8988T (cell line): ENCODE measurements at regions not wholly inside any gene's neighbourhood (a gene's known extent, or its start where the extent isn't known, plus 50 kb on each side); places are given as distances from the start of the nearest gene placed in this dataset.

Experiments used
- DNase-seq: peaks from one replicate; pipeline ENCODE4 v3.0.0; 2011

DNA sequence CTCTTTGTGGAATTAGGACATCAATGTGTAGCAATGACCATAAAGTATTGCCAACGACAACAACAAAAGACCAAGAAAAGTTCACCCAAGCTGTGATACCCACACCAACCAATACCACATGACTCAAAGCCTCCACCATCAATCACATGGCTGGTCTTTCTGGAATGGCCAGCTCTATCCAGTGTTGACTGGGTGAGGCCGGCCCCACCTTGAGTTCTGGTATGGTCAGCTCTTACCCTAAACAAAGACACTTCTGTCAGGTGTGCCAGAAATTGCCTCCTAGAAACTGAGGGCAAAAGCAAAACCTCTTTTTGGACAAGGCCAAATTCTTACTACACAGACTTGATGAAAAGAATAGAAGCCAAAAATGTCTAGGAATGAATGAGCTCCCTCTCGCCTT is 331.5 kb downstream of the ZNF608 start:
- no peak for DNase-seq

DNA sequence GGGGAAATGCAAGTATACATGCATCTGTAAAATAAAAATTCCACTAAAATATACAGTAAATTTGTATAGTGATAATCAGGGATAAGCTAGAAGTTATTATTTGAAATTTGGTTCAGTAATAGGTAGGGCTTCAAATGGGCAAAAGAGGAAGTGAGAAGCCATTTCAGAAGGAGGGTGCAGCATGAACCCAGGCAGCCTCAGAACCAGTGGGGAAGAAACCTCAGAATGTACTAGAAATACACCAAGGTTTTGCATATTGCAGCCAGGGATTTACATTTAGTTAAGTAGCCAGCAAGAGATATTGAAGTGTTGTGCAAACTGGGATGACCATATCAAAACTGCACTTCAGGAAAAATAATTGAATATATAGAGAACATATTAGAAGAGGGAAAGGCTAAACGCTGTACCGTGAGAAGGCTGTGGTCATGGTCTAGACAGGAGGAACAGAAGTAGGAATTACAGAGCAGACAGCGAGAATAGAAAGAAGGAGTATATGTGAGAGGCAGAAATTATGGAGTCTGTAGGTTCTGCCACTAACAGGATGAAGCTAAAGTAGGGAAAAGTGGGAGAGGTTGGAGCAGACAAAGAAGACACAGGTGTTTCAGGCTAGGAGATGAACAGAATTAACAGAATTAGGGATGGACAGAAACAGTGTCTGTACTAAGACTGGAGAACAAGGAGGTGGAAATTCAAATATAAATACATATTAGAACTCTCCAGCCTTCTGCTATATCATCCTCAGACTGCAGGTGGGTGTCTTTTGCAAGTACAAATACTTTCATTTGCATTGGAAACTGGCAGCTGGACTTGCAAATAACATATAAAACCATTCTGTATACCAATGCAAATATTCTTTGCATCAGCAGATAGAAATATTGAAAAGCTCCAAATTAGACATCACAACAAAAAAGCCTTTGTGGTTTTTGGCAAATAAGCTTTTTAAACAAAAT is 335.6 kb downstream of the ZNF608 start:
- no peak for DNase-seq

DNA sequence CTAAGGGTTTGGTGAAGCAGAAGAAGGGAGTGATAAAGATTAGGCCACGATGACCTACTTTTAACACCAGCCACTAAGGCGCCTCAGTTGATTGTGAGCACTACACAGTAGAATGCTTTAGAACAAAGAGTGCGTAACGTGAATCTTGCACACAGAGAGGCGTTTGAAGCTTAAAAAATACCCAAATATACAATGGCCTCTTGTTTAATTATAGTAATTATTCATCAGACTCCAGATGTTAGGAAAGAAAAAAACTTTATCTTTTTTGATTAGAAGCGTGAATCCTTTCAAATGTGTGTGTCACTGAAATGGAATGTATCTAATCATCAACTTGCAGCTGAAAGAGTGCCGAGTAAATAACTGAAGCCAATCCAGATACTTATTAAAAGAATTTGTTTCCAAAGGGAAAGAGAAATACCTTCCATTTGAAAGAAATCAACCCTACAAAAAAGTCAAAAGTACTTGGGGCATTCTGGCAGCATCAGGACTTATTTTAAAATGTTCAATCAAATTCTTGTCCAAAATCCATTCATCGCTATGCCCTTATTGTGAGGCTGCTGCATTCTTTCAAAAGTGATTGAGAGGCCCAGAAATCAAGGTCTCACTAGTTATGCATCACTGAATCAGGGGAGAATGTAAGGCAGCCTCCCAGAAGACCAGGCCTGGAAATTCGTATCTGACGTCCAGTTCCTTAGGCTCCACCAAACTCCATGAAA is 337.5 kb downstream of the ZNF608 start:
- no peak for DNase-seq

DNA sequence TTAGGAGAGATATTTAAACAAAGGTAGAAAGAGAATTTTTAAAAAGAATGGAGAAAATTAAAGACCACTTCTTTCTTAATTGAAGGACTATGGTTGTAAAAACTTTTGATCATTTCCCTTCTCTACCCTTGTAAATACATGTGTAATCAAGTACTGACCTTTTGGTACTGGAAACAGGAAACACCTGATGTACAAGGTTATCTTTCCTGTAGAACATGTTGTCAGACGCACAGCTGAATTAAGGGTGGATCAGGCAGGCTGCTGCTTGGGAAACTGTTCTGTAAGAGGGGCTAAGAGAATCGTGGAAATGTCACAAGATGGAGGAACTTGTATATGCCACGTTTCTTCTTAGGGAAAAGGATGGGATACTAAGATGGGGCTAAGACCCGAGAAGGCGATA is 341.6 kb downstream of the ZNF608 start:
- DNase-seq, result no peak

DNA sequence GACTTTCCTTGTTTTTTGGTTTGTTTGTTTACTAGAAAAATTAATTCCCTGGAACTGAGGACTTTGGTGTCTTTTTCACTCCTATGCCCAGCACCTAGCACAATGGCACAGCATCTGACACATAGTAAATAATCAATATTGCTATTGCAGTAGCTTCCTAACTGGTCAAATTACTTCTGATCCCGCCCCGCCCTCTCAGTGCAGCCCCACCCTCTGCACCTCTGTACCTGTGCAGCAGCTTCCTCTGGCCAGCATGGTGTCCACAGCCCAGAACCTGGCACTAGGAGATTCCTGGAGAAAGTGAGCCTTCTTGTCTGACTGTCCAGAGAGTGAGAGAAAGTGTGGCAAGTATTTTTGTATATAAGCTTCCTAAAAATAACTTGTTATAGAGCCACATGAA is 343.2 kb downstream of the ZNF608 start:
- no peak for DNase-seq

DNA sequence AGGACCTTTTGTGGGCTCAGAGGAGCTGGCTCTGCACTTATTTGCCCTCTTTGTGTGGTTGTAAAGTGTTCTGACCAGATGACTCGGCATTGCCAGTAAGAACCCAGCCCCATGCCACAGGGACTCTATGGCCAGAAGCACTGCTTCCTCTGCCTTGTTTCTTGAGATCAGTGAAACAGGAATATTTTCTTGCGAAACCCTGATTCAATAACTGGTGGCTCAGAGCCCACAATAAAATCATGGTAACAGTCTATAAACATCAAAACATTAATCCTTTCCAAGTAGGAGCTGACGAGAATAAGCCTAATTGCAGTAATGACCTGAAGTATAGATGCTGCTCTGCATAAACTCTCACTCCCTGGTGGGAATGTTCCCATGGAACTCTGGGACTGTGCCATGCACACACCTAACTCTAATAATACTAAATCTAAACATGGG is 344.3 kb downstream of the ZNF608 start:
- no peak for DNase-seq

DNA sequence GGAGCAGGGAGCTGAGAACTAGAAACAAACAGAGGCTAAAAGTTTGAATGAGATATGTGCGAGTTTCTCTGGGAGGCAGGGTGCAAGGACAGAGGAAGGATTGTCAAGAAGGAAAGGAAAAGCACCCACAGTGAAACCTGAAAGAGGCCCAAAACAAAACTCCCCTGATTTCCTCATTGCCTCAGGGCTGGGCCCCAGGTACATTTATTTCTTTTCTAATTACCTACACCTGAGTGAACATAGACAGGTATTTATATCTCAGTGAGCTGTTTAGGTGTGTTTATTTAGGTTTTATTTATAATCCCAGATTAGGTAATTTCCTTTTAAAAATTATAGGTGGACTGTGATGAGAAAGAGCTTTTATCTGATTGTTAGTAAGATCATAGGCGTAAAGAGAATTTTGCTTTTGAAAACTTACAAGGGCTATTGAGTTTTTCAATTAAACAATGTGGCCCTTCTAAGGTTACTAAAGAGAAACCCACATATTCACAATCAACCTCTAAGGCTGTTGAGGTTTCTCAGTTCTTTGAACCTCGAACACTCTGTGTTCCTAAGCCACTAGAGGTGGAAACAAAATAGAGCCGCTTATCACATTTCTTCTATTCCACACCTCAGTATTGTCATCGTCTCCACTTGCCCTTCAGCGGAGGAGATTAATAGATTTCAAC is 344.8 kb downstream of the ZNF608 start:
- no peak for DNase-seq

DNA sequence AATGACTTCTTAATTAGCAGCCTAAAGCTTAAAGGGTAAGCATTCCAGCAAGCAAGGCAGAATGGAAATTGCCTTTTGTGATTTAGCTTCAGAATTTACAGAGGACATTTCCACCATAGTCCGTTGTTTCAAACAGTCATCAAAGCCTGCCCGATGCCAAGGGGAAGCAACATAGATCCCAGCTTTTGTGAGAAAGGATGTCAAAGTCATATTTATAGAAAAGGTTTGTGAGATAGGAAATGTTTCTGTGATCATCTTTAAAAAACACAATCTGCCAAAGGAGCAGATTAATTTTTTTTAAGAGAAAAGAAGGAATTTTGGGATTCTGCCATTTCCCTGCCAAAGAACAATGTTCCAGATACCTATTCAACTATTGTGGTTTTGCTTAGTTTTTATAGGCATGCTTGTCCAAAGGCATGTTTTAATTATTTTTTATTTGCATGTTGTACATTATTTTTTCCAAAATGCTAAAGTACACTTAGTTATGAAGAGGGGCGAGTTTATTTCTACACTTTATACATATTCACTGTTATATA is 346.9 kb downstream of the ZNF608 start:
- no peak for DNase-seq

DNA sequence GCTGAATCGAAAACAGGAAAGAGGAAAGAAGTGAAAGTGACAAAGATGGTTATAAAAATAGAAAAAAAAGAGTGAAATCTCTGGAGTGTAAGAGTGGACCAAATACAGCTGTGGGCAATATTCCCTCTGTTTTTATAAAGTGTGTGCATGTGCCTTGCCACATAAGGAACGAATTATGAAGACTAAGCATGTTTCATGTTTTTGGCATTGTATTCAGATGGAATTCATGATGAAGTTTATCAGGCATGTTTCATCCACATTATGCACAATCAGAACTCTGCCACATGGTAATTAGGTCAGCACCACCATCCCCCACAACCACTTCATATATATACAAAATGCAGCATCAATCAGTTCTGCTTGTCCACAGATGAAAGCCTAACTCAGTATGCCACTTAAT is 348.0 kb downstream of the ZNF608 start:
- no peak for DNase-seq

DNA sequence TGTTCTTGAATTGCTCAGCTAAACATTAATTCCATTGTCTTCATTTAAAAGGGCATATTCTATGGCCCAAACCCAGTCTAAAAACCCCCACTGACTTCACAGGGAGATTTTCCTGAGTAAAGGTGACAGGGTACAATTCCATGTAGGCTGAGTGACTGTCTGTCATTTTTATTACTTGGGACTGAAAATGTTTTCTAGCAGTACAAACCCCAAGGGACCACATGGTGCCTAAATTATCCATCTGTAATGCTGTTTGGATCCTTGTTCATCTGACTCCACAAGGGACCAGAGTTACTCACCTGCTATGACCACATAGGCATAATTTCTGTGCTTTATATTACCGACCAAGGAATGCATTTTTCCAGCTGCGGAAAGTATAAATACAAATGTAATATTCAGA is 349.1 kb downstream of the ZNF608 start:
- DNase-seq, result no peak

DNA sequence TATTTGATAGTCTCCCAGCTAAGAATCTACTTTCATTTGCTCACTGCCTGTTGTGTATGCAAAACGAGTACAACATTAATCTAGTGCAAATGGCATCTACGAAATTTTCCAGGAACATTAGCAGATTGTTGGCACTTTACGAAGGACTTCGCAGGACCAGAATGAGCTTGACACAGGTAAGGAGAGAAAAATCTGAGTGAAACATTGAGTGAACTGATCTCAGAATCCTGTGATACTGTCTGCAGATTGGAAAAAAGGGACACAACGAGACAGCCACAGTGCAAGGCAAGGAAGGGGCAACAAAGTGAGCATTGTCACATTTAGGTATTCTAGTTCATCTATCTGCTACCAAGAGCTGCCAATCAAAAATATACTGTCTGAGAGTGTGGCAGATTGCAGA is 350.5 kb downstream of the ZNF608 start:
- no peak for DNase-seq

DNA sequence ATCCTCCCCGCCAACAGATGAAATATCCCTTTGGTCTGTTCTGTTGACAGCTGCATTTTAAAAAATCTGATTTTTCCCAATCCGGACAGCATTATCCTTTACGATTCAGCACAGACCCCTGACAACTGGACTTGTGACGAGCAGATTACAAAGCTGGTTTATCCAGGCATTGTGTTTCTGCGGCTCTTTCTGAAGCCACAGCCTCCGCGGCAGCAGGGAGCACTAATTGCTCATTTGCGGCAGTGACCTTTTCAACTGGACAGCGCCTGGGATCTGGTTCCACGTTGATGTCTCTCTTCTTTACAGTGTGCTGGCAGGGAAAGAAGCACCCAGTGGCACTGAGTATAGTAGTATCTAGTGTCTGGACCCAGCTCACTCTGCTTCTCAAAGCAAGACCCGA is 351.2 kb downstream of the ZNF608 start:
- no peak for DNase-seq

DNA sequence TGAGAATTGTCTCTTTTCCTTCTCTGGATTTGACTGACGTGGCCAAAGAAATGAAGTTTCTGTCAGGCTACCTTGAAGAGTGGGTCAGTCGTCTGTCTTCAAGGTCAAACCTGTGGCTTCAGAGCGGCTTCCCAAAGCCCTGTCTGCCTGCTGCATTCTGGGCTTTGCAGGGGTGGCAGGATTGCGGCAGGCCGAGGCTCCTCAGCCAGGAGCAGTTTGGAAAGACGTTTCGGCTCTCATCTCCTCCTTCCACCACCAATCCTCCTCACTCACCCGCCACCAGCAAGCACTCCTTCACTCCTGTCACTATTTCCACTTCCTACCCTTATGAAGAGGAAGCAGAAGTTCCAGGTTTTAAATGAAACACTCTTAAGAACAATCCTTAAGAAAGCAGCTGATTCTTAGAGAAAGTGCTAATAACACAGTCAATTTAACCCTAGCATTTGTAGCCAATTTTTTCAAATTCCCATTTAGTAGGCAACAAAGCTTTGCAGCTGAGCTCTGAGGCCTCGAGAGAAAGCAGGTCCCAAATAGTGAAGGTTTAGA is 351.7 kb downstream of the ZNF608 start:
- no peak for DNase-seq

DNA sequence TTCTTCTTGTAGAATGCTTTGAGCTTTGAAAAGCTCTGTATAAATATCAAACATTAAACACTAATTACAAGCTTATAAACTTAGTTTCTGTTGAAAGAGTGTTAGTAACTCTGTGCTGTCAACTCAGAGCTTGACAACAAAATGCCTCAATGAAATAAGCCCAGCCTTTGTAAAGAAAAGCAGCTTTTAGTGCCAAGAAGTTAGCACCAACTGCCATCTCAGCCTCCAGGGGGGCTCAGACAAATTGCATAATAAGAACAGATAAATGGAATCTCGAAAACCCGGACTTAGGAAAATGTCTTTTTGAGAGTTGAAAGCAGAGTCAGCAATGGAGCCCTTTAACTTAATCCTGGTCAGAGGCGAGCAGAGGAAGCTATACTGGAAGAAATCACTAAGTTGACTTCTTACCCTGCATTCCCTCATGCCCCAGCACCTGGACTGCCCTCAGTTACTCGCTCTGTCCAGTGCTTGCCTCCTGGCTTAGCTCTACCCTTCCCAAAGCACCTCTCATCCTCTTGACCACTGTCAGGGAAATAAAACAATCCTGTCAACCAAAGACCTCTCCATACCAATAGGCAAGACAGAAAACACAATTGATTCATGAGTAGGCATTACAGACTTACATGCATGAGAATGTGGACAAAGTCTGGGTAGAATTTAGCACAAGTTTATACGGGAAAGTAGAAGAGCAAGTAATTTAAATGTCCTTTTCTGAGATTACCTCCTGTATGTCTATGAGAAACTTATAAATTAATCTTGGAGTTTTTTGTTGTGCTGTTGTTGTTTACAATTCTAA is 352.7 kb downstream of the ZNF608 start:
- no peak for DNase-seq

DNA sequence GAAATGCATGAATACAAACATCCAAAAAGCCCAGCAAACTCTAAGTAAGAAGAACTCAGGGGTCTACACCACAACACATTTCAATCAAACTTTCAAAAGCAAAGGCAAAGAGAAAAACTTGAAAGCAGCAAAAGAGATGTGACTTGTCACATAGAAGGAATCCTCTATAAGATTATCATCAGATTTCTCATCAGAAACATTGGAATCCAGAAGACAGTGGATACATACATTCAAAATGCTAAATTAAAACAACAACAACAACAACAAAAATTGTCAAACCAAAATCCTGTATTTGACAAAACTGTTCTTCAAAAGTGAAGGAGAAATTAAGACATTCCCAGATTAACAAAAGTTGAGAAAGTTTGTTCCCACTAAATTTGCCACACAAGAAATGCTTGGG is 362.7 kb downstream of the ZNF608 start:
- no peak for DNase-seq

DNA sequence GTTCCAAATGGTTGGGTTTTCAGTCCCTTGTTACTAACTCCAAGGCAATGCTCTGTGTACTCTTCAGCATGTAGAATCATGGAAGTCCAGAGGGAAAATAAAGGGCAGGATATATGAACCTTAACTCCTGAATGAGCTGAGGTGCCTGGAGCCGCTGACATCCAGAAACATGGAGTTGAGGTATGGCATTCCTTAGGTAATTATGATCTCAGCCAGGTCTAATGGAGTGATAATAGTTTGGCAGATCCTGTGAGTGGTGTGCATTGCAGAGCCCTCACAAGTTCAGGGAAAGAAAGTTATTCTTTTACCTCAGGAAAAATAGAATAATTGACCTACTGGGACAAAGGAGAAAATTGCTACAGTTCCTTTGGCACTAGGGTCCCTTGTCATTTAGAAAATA is 369.1 kb downstream of the ZNF608 start:
- DNase-seq, result no peak

DNA sequence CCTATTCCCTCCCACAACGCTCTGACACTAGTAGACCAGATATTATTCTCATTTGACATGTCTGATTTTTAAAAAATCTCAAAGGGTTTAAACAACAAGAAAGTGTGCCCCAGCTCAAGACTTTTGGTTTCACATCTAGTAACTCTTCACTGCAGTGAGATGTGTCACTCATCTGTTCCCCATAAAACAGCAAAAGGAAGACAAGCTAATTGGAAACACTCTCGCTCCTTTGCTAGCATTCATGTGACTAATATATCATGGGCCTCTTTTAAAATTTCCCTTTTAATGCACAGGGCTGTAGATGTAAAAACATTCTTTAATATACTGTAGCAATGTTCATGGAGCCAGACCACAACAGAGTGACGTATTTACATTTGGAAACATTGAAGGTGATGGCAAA is 372.6 kb downstream of the ZNF608 start:
- no peak for DNase-seq

DNA sequence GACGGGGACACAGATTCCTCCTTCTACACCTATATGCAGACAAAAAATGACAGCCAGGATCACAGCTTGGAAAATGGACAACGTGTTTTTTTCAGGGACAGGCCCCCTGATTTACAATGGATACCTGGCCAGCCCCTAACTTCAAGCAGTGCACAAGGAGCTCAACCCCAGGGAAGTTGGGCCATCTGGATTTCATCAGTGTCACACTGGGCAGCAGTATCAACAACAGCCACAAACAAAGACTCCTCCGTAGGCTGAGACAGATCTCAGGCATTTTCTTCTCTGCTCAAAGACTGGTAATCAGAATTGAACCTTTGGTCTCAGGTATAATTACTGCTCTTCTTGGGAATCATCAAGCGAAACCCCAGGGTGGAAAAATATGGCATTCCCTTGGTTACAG is 374.0 kb downstream of the ZNF608 start:
- no peak for DNase-seq

DNA sequence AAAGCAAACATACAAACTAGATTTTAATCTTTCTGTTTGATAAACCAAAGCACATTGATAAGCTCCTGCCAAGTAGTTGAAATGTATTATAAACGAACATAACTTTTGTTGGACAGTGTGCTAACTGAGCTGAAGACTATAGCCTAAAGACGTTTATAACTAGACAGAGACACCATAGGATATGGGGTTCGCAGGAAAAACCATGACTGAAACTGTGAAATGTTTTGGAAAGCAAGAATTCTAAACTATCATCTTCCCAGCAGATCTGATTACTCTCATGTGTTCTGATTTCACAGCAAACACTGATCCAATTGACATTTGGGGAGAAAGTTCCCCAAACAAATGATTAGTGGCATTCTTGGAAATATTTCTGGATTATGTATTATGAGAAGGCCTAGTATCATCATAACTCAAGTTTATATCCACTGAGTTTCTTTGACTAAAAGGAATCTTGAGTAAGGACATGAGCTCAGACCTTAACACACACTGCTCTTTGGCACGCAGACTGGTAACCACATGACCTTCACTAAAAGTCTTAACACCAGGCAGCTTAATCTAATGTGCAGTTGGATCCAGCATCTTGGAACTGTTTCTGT is 375.2 kb downstream of the ZNF608 start:
- no peak for DNase-seq

DNA sequence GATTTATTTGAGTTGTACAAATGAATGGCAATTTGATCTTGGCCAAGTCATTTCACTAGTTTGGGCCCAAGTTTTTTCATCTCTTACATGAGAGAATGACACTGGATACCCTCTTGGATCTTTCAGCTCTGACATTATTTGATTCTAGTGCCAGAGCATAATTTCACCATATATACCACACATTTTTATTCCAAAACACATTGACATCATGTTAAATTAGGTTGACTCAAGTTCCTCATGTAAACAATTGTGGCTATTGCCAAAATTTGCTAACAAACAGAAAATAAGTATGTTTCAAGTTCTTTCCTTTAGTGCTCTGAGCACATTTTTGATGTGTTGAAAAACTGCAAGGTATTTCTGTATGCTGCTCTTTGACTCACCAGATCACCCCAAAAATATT is 375.8 kb downstream of the ZNF608 start:
- no peak for DNase-seq

DNA sequence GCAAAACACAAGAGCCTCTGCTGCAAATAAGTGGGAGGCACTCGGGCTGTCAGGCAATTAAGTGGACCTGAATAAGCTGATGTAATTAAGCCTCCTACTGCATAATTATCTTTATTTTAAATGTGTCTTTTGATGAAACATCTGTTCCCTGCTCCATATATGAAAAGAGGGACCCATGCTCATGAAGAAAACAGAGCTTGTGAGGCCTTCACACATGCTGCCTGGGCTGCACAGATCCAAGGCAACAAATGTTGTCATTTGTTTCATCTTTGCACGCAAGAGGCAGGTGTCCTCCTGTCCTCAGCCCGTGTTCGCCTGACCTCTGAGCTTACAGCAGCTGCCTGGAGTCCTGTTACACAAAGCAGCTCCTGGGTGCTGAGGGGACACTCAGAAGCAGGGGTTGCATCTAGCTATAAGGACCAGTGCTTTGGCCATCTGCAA is 381.1 kb downstream of the ZNF608 start:
- DNase-seq, result no peak

DNA sequence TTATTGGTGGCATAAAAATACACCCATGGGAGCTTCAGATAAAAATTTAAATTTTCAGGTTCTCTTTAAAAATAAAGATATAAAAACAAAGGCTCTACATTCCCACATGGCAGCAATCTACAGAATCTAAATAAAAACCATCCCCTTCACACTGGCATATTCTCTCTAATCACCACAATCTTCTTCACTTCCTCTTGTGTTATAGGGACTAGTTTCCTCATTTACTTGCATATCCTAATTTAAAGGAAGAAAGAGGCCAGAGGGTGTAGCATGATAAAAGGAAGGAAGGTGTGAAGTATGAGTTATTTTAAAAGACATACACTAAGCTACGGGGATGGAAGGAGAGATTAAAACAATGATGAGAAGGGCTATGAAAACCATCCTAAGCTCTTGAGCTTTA is 390.5 kb downstream of the ZNF608 start:
- DNase-seq, result no peak
